ENCODE measurements at regions not wholly inside any gene's neighbourhood (a gene's known extent, or its start where the extent isn't known, plus 50 kb on each side); places are given as distances from the start of the nearest gene placed in this dataset.

DNA sequence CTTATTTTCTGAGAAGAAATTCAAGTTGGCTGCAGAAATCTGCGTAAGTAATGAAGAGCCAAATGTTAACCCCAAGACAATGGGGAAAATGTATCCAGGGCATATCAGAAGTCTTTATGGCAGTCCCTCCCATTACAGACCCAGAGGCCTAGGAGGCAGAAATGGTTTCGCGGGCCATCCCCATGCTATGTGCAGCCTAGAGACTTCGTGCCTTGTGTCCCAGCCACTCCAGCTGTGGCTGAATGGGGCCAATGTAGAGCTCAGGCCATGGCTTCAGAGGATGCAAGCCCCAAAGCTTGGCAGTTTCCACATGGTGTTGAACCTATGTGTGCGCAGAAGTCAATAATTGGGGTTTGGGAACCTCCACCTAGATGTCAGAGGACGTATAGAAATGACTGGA is 131.9 kb downstream of the GPR37 start:
- DNase-seq, result no peak

- DNase-seq, result no peak
Observed at GRCh38 chr7:124630395-124630794, 135.2 kb downstream of the GPR37 start.

GRCh38 chr7:124618871-124619270 is 146.7 kb downstream of the GPR37 start:
- no peak for DNase-seq

DNA sequence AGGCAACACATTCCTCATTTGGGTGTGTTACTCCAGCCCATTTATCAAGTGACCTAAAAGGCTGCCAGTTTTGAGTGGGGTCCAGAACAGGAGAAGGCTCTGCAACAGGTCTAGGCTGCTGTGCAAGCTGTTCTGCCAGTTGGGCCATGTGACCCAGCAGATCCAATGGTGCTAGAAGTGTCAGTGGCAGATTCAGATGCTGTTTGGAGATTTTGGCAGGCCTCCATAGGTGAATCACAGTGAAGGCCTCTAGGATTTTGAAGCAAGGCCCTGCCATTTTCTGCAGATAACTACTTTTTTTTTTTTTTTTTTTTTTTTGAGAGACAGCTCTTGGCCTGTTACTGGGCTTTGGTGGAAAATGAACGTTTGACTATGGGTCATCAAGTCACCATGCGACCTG is 147.5 kb downstream of the GPR37 start:
- peak; percentile 45 for DNase-seq

DNA sequence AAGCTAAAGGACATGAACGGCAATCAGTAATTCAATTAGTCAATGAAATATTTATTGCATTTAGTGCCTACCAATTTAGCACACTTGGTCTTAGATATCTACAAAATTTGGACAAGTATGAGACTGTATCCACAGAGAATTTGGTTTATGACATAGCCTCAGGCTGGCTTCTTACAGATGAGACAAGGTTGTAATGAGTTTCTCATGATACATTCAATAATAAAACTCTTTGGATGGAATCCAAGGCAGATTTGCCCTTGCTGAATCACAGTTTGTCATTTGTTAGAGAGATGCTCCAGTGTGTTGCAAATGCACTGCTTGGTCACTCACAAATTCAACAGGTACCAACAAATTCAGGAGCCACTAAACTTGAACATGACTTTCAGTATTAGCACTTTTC is 162.5 kb downstream of the GPR37 start:
- peak; percentile 71 for DNase-seq

DNA sequence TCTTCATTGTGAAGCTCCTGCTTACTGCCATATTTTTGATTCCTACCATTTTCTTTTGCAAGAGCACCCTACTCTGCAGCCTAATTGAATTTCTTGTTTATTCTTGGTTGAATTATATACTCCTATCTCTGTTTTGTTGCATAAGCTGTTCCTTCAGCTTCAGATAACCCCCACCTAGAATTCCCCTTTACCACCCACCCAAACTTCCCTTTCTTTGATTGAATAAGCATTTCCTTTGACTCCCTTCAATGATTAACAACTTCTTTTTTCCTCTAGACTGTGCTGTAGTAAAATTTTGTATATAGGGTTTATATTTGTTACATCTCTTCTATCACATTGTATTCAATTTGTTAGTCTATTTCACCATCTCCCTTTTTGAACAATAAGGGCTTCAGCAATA is 168.1 kb downstream of the GPR37 start:
- DNase-seq, result no peak

GRCh38 chr7:124596881-124597280 is 168.7 kb downstream of the GPR37 start:
- DNase-seq, result no peak

DNA sequence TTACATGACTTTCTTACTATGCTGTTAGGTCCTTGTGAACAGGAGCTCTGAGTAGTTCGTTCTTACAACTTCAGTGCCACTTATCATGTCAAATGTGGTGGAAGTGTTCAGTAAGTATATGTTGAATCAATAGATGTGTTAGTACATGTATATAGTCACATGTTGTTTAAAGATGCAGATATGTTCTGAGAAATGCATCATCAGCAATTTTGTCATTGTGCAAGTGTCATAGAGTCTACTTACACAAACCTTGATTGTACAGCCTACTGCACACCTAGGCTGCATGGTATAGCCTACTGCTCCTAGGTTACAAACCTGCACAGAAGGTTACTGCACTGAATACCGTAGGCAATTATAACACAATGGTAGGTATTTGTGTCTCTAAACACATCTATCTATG is 174.8 kb downstream of the GPR37 start:
- DNase-seq, result no peak

DNA sequence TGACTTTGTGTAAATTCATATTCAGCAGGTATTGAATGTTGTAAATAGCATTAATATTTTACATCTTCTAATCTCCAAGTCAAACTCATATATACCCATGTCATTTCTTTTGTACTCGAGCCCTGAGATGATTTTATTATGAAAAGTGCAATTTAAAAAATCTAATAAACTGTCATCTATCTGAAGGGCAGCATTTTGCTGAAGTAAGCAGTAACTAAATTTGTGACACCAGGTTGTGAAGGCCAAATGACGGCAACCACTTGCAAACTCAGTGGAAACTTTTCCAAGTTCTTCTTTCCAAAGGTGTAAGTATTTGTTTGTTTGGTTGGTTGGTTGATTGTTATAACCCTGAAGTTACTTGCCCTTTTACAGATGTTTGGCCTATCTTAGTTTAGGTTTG is 188.3 kb downstream of the GPR37 start:
- no peak for DNase-seq

- DNase-seq, result peak; percentile 17
Observed at GRCh38 chr7:124575176-124575575, 190.4 kb downstream of the GPR37 start.

DNA sequence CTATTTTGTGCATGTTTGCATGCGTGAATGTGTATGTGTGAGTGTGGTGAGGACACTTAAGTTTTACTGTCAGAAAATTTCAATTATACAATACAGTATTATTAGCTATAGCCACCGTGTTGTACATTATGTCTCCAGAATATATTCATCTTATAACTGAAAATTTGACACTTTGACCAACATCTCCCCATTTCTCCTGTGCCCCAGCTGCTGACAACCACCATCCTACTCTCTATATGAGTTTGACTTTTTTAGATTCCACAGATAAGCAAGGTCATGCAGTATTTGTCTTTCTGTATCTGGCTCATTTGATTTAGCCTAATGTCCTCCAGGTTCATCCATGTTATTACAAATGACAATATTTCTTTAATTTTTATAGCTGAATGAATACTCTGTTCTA is 195.0 kb downstream of the GPR37 start:
- no peak for DNase-seq

DNA sequence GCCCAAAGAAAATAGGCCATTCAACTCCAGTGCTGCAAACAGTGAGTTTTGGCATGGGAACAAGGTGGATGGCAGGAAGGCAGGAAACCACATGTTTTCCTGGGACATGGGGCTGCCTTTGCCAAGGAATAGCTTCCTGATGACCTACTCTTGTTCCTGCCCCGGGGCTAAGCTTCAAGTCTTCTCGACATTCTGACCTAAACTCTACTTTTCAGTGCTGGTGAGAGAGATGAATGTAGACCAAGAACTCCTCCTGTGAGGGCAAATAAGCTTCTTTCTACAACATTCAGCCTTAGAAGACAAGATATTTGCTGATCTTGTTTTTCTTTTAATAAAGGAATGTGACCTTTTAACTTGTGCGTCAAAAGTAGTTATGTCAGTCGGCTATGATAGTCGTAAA is 199.0 kb downstream of the GPR37 start:
- DNase-seq, result no peak

DNA sequence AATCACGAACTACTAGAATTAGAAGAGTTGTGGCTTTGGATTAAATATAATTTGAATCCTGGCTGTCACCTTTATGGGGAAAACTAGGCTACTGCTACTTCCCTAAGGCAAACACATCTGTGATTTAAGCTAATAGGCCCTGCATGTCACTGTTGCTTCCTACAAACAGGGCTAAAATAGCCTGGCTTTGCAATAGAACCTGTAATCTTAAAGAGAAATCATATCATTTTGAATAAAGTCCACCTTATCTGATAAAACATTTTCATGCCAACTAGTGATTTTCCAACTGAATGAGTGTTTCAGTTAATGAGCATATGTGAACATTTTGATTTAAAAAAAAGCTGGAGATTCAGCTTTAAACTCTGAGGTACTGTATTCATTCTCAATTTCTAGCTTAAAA is 208.0 kb downstream of the GPR37 start:
- no peak for DNase-seq

- DNase-seq, result no peak
Observed at GRCh38 chr7:124557101-124557500, 208.5 kb downstream of the GPR37 start.

DNA sequence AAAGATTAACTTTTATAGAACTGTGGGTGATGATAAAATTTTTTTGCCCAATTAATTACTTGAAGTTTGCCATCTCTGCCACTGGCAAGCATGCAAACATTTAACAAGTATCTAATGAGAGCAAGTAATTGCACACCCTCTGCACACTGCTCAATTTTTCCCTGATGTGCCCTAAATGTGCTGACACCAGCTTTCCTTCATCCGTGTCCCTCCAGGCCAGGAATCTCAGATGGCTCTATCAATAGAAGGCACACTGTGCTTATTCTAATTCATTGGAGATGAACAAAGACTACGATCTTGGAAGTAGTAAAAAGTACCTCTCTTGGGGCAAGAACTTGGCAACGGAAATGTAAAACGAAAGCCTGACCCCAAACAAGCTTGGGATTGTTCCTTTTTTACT is 212.1 kb downstream of the GPR37 start:
- no peak for DNase-seq

- DNase-seq, result peak; percentile 41
Observed at GRCh38 chr7:124552217-124552616, 213.4 kb downstream of the GPR37 start.

DNA sequence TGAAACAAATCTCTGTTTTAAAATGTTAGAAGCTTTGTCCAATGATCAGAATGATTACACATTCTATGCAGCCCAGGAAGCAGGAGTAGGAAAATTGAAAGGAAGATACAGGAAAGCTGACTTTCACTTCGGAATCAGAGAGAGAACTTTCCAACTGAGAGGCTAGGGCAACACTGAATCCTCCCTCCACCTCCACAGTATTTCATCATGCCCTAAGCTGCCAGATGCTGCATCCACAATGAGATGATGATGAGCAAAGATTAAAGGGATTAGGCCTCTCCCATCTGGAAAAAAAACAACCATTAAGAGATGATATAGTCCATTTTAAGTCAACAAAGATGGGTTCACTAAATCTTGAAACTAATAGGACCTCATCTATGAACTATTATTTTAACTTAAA is 215.6 kb downstream of the GPR37 start:
- peak; percentile 58 for DNase-seq

- no peak for DNase-seq
Observed at GRCh38 chr7:124542476-124542875, 223.1 kb downstream of the GPR37 start.

DNA sequence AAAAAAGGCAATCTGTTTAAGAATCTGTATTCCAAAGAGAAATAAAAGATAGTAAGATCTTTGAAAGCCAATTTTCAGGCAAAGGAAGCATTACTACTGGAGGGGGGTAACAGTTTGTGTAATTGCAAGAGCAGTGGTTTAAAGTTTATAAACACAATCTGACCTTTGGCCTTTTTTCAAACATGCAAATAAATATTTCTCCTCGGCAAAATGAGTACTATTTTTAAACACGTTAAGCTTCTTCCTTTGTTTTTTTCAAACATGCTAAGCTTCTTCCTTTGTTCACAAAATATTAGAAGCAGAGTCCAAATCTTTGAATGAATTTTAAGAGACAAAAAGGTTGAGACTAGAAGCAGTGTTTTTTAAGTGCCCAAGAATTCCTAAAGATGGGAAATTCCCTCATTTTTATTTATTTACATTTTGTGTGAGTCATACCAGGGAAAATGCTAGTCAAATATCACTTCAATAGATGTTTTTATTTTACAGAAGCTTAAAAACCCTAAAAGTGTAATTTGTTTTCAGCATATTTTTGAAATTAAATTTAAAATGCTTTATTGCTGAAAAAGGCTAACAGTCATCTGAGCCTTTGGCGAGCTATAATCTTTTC is 229.3 kb downstream of the GPR37 start:
- DNase-seq, result peak; percentile 59

DNA sequence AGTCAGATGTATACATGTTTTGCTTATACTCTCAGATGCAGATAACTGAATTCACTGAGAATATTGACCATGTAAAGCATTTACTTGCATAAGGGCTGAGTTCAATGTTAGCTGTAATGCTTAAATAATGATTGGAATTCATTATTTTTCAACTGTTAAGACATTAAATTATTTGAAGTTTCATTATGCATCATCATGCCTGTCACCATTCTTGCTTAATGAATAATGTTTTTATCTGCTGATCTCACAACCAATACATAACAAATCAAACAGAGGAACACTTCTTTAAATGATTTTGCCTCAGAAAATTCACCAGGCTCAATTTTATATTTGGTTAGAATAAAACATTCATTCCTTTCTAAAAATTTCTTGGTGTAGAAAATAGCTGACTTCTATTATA is 233.4 kb downstream of the GPR37 start:
- DNase-seq, result peak; percentile 72

DNA sequence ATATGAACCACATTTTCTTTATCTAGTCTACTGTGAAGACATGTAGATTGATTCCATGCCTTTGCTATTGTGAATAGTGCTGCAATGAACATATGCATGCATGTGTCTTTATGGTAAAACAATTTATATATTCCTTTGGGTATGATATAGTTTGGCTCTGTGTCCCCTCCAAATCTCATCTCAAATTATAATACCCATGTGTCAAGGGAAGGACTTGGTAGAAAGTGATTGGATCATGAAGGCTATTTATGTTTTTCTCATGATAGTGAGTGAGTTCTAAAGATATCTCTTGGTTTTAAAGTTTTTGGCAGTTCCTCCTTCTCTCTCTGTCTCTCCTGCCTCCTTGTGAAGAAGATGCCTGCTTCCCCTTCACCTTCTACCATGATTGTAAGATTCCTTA is 248.7 kb downstream of the GPR37 start:
- no peak for DNase-seq

DNA sequence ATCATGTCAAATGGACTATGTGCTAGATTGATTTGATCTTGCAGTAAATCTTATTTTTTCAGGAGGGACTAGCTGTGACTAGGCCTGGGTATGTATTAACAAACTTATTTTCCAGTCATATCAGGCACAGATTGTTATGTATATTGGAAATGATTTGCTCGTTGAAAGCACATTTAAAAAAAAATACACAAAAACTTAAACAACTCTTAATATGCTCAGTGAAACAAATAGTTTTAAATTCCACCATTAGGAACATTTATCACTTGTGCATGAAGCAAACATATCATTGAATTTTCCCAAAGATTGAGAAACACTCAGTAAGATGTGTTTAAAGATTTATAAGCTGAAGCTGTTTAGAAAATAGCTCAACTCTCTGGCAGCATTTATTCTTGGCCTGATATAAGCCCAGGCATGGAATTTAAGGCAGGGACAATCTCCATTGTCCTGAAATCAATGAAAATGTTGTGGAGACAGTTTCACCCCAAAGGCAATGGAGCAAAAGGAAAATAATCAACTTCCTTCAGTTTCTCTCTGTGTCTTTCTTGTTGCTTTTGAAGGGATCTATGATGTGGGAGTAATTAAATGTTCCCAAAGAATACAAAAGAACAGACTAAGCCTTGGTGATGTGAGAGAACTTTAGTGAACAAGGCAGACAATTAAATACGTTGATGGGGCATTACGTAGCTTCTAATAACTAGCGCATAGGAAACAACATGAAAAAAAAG is 250.3 kb downstream of the GPR37 start:
- DNase-seq, result no peak

DNA sequence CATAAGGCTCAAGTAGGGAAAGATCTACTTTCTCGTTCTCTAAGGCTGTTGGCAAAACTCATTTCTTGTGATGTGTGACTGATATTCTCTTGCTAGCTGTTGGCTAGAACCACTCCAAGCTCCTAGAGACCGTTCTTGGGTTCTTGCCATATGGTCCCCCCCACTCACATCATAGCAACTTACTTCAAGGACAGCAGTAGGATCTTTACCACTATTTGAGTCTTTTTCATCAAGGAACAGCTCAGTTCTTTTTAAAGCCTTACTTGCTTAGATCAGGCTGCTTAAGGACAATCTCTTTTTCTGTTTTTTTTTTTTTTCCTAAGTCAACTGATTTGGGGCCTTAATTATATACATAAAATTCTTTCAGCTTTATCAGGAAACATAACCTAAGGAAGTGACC is 251.1 kb downstream of the GPR37 start:
- DNase-seq, result no peak

GRCh38 chr7:124497176-124497575 is 268.4 kb downstream of the GPR37 start:
- DNase-seq, result no peak

GRCh38 chr7:124489925-124490324 is 275.7 kb downstream of the GPR37 start:
- no peak for DNase-seq

All from HCEC 1CT (cell line).